ENCODE measurements at regions not wholly inside any gene's neighbourhood (a gene's known extent, or its start where the extent isn't known, plus 50 kb on each side); places are given as distances from the start of the nearest gene placed in this dataset.

GRCh38 chr2:143957321-143957720 is 562.6 kb downstream of the ZEB2 start:
- TF ChIP-seq ATF3 (IDR thresholded peaks at IDR 0.05) = no peak
- no peak for TF ChIP-seq GABPA (IDR thresholded peaks at IDR 0.05 in 1 of 2, conservative IDR thresholded peaks at IDR 0.05 in 1 of 2)
